GM18909 (cell line): ENCODE measurements at regions not wholly inside any gene's neighbourhood (a gene's known extent, or its start where the extent isn't known, plus 50 kb on each side); places are given as distances from the start of the nearest gene placed in this dataset.
A peak's percentile ranks its signal among the peaks of the same experiment; 100 is the strongest.
"Not testable (repeated sequence)": the region's sequence is repeated elsewhere in the genome, so short reads cannot be mapped to it uniquely, and the experiment has no call there.

Source experiments
- ATAC-seq: cut with Tn5 transposase; IDR thresholded peaks from one replicate; pipeline ENCODE4 v1.9.1; 2021; ENCODE audit warnings: mild to moderate bottlenecking; ENCODE audit not compliant: unreplicated experiment, poor library complexity

GRCh38 chr14:89665300-89666081 lies 248.5 kb upstream of the FOXN3 start:
- not testable (repeated sequence) for ATAC-seq

- ATAC-seq = no peak
These were observed 244.4 kb upstream of the FOXN3 start for GRCh38 chr14:89661392-89661791.

GRCh38 chr14:89660625-89661233 lies 243.7 kb upstream of the FOXN3 start:
- not testable (repeated sequence) for ATAC-seq

- ATAC-seq = no peak
These were observed 243.1 kb upstream of the FOXN3 start for GRCh38 chr14:89660166-89660565.

GRCh38 chr14:89658977-89659670 lies 242.1 kb upstream of the FOXN3 start:
- no peak for ATAC-seq

- no peak for ATAC-seq
These were observed 240.0 kb upstream of the FOXN3 start for GRCh38 chr14:89657014-89657413.

GRCh38 chr14:89654998-89655397 lies 238.0 kb upstream of the FOXN3 start:
- ATAC-seq = no peak

GRCh38 chr14:89652352-89652751 lies 235.3 kb upstream of the FOXN3 start:
- ATAC-seq = no peak

GRCh38 chr14:89651805-89652204 lies 234.8 kb upstream of the FOXN3 start:
- no peak for ATAC-seq

GRCh38 chr14:89650077-89650978 lies 233.3 kb upstream of the FOXN3 start:
- no peak for ATAC-seq

- no peak for ATAC-seq
These were observed 232.5 kb upstream of the FOXN3 start for GRCh38 chr14:89649451-89650075.

GRCh38 chr14:89648924-89649323 lies 231.9 kb upstream of the FOXN3 start:
- no peak for ATAC-seq

- no peak for ATAC-seq
These were observed 231.5 kb upstream of the FOXN3 start for GRCh38 chr14:89648510-89648909.

GRCh38 chr14:89646971-89647370 lies 229.9 kb upstream of the FOXN3 start:
- ATAC-seq = no peak

- no peak for ATAC-seq
These were observed 227.6 kb upstream of the FOXN3 start for GRCh38 chr14:89644641-89645040.

- ATAC-seq = peak; percentile 99
These were observed 224.6 kb upstream of the FOXN3 start for GRCh38 chr14:89641495-89642175.

- no peak for ATAC-seq
These were observed 223.1 kb upstream of the FOXN3 start for GRCh38 chr14:89640141-89640540.

GRCh38 chr14:89639687-89640086 lies 222.7 kb upstream of the FOXN3 start:
- no peak for ATAC-seq

- ATAC-seq = no peak
These were observed 221.9 kb upstream of the FOXN3 start for GRCh38 chr14:89638891-89639290.
